Nephron progenitor cell (in vitro differentiated cells): ENCODE measurements at regions not wholly inside any gene's neighbourhood (a gene's known extent, or its start where the extent isn't known, plus 50 kb on each side); places are given as distances from the start of the nearest gene placed in this dataset.

ENCODE experiments used
- DNase-seq: peaks from one replicate; pipeline ENCODE4 v3.0.0; 2021
- H3K27ac Mint-ChIP-seq: 2 replicates; pipeline ENCODE4 v1.8.0; 2021; ENCODE audit warnings: mild to moderate bottlenecking, moderate library complexity, mixed read lengths
- H3K27me3 Mint-ChIP-seq: 2 replicates; pipeline ENCODE4 v1.8.0; 2021; ENCODE audit warnings: mild to moderate bottlenecking, low read depth, mixed read lengths; ENCODE audit not compliant: poor library complexity
- H3K36me3 Mint-ChIP-seq: 2 replicates; pipeline ENCODE4 v1.8.0; 2021; ENCODE audit warnings: low read depth, mixed read lengths
- H3K4me1 Mint-ChIP-seq: 2 replicates; pipeline ENCODE4 v1.8.0; 2021; ENCODE audit warnings: mixed read lengths
- H3K4me3 Mint-ChIP-seq: 2 replicates; pipeline ENCODE4 v1.8.0; 2021; ENCODE audit warnings: mild to moderate bottlenecking, moderate library complexity, mixed read lengths
- H3K9me3 Mint-ChIP-seq: 2 replicates; pipeline ENCODE4 v1.8.0; 2021; ENCODE audit warnings: mild to moderate bottlenecking, moderate library complexity, mixed read lengths
- CTCF ChIP-seq: fragments of 200-600 bp; sonication (generic); IDR thresholded peaks from 2 replicates; pipeline ENCODE4 v1.5.0; 2021; ENCODE audit warnings: antibody characterized with exemption

GRCh38 chr1:60835649-60836048 is 246.7 kb upstream of the NFIA start:
- DNase-seq: no peak
- H3K4me3 Mint-ChIP-seq: no peak overlapping the region
- no peaks in the 10 kb centered on the region for H3K36me3 Mint-ChIP-seq
- peaks cover 3% of the 10 kb centered on the region for H3K27me3 Mint-ChIP-seq
- H3K4me1 Mint-ChIP-seq: no peaks in the 10 kb centered on the region
- H3K9me3 Mint-ChIP-seq: no peaks in the 10 kb centered on the region
- H3K27ac Mint-ChIP-seq: no peak overlapping the region
- TF ChIP-seq CTCF: no peak

- H3K27ac Mint-ChIP-seq: peak overlapping the region; percentile 46
- no peak for DNase-seq
- no peaks in the 10 kb centered on the region for H3K9me3 Mint-ChIP-seq
- H3K4me1 Mint-ChIP-seq: no peaks in the 10 kb centered on the region
- peaks cover 3% of the 10 kb centered on the region for H3K27me3 Mint-ChIP-seq
- H3K4me3 Mint-ChIP-seq: no peak overlapping the region
- no peaks in the 10 kb centered on the region for H3K36me3 Mint-ChIP-seq
- no peak for TF ChIP-seq CTCF
Observed at GRCh38 chr1:60833173-60833572, 249.2 kb upstream of the NFIA start.

GRCh38 chr1:60832367-60832766 is 250.0 kb upstream of the NFIA start:
- Mint-ChIP-seq H3K27me3 (peaks cover 1% of the 10 kb centered on the region), H3K4me3 (no peak overlapping the region), H3K4me1 (no peaks in the 10 kb centered on the region), H3K9me3 (no peaks in the 10 kb centered on the region), H3K27ac (no peak overlapping the region), H3K36me3 (no peaks in the 10 kb centered on the region)
- no peak for TF ChIP-seq CTCF
- DNase-seq: no peak

GRCh38 chr1:60831780-60832179 is 250.6 kb upstream of the NFIA start:
- TF ChIP-seq CTCF: no peak
- H3K27me3 Mint-ChIP-seq: no peaks in the 10 kb centered on the region
- DNase-seq: no peak
- no peak overlapping the region for H3K4me3 Mint-ChIP-seq
- no peaks in the 10 kb centered on the region for H3K36me3 Mint-ChIP-seq
- H3K9me3 Mint-ChIP-seq: peaks cover 2% of the 10 kb centered on the region
- no peaks in the 10 kb centered on the region for H3K4me1 Mint-ChIP-seq
- no peak overlapping the region for H3K27ac Mint-ChIP-seq

GRCh38 chr1:60828944-60829343 is 253.4 kb upstream of the NFIA start:
- Mint-ChIP-seq H3K9me3 (peaks cover 4% of the 10 kb centered on the region), H3K36me3 (no peaks in the 10 kb centered on the region), H3K4me1 (no peaks in the 10 kb centered on the region), H3K4me3 (no peak overlapping the region), H3K27ac (no peak overlapping the region), H3K27me3 (no peaks in the 10 kb centered on the region)
- no peak for DNase-seq
- no peak for TF ChIP-seq CTCF

- DNase-seq: no peak
Observed at GRCh38 chr1:60826320-60827094, 255.9 kb upstream of the NFIA start.

More at GRCh38 chr1:60826320-60827094, 255.9 kb upstream of the NFIA start:
- H3K4me1 Mint-ChIP-seq: no peaks in the 10 kb centered on the region
- TF ChIP-seq CTCF: no peak
- no peaks in the 10 kb centered on the region for H3K36me3 Mint-ChIP-seq
- peaks cover 3% of the 10 kb centered on the region for H3K27me3 Mint-ChIP-seq
- H3K27ac Mint-ChIP-seq: no peak overlapping the region
- H3K9me3 Mint-ChIP-seq: peaks cover 4% of the 10 kb centered on the region
- no peak overlapping the region for H3K4me3 Mint-ChIP-seq
